ENCODE measurements at regions not wholly inside any gene's neighbourhood (a gene's known extent, or its start where the extent isn't known, plus 50 kb on each side); places are given as distances from the start of the nearest gene placed in this dataset.

DNA sequence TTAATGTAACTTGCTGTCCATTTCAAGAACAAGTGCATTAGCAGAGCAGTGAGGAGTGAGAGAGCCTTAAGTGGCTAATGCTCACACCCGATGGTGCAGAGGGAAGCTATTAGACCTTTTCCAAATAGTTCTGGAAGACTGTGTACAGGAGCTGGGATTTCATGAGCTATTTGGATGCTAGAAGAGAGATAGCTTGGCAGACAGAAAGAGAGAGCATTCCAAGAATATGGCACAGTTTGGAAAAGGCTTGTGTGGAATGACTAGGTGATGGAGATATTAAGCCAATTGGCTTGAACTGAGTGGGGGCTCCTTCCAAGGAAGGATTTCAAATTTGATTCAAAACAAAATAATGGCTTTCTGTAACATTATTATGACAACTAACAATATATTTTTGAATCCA lies 1097.2 kb upstream of the TENM3 start:
- H3K4me3 ChIP-seq (replicated peaks; ENCODE audit: low read depth, low read length) = no peak overlapping the region
- TF ChIP-seq, protein P1, sequence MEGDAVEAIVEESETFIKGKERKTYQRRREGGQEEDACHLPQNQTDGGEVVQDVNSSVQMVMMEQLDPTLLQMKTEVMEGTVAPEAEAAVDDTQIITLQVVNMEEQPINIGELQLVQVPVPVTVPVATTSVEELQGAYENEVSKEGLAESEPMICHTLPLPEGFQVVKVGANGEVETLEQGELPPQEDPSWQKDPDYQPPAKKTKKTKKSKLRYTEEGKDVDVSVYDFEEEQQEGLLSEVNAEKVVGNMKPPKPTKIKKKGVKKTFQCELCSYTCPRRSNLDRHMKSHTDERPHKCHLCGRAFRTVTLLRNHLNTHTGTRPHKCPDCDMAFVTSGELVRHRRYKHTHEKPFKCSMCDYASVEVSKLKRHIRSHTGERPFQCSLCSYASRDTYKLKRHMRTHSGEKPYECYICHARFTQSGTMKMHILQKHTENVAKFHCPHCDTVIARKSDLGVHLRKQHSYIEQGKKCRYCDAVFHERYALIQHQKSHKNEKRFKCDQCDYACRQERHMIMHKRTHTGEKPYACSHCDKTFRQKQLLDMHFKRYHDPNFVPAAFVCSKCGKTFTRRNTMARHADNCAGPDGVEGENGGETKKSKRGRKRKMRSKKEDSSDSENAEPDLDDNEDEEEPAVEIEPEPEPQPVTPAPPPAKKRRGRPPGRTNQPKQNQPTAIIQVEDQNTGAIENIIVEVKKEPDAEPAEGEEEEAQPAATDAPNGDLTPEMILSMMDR (IDR thresholded peaks at IDR 0.05; ENCODE audit: low read depth, low read length, missing control alignments) = no peak
- no peak for DNase-seq (ENCODE audit: extremely low read depth, low read depth)

DNA sequence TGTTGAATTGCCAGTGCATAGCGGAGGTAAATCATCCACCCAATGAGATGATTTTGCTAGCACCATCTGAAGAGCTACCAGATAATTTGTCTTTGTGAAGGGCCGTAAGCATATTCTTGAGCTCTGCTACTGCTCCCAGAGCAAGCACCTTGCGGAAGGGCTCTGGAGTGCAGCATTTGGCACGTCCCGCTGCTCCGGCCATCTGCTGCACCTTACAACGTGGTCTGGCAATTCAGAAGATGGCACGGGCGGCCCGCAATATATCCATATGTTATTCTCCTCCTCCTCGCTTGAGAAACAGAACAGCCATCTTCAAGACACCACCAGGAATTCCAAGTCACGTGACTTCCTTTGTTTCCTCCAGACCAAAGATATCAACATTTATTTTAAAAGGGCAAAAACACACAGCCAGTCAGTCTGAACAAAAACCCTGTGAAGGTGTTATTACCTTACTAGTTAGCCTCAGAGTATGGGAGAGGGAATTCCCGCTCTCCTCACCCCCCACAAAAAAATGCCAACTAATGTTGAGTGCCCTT lies 1095.7 kb upstream of the TENM3 start:
- no peak overlapping the region for H3K4me3 ChIP-seq (replicated peaks; ENCODE audit: low read depth, low read length)
- no peak for DNase-seq (ENCODE audit: extremely low read depth, low read depth)
- TF ChIP-seq, protein P1 (IDR thresholded peaks at IDR 0.05; ENCODE audit: low read depth, low read length, missing control alignments) = no peak

DNA sequence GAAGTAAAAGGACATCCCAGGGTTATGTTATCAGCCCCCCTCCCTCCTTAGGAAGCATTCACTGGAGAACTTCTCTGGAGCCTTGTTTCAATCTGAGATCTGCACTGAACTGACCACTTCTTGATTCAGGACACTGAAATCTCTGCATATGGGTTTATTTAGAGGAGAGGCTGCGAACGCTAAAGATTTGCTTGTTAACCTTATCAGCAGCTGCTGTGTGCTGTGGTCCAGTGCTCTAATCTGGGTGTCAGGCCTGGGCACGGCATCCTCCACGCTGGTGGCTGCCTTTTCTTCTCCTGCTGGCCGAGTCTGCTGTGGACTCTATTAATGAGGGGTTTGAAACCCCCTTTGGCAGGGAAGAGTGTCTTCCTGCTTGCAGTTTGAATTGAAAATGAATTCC lies 1094.7 kb upstream of the TENM3 start:
- TF ChIP-seq, protein P1 (IDR thresholded peaks at IDR 0.05; ENCODE audit: low read depth, low read length, missing control alignments) = no peak
- H3K4me3 ChIP-seq (replicated peaks; ENCODE audit: low read depth, low read length) = no peak overlapping the region
- DNase-seq (ENCODE audit: extremely low read depth, low read depth) = no peak

DNA sequence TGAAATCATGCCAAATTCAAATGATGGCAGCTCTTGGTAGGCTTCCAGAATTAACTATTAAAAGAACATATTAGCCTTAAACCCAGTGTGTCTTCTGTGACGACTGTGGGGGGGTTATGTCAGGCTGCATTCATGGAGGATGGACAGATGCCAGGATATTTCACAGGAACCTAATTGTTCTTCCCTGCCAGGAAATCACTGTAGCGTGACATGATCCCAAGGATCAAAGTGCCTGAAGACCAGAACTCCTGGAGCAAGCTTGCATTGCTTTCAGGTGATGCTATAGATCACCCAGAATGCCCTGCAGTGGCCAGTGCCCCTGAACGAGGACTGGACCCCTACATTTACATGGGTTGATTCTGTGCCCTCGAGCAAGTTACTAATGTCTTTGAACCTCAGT lies 1093.0 kb upstream of the TENM3 start:
- no peak for DNase-seq (ENCODE audit: extremely low read depth, low read depth)

DNA sequence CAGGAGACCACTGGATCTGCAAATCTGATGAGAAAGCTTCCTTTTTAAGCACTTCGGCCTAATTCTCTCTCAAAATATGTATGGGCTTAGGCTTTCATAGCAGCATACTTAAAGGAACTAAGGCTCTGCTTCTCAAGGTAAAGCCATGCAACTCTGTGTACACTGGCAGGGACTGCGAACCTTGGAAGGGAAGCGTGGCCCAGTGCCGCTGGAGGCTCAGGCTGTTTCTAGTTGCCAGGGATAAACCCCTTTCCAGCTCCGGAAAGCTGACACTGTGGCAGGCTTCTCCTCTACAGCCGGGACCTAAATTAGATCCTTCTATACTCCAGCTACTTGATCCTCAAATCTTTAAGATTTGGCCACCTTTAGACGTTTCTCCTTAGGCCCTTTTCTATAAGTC lies 1091.3 kb upstream of the TENM3 start:
- TF ChIP-seq, protein P1 (IDR thresholded peaks at IDR 0.05; ENCODE audit: low read depth, low read length, missing control alignments) = no peak
- no peak overlapping the region for H3K4me3 ChIP-seq (replicated peaks; ENCODE audit: low read depth, low read length)

More for the DNA sequence above, 1093.0 kb upstream of the TENM3 start:
- TF ChIP-seq, protein P1 (IDR thresholded peaks at IDR 0.05; ENCODE audit: low read depth, low read length, missing control alignments) = no peak
- no peak overlapping the region for H3K4me3 ChIP-seq (replicated peaks; ENCODE audit: low read depth, low read length)

DNA sequence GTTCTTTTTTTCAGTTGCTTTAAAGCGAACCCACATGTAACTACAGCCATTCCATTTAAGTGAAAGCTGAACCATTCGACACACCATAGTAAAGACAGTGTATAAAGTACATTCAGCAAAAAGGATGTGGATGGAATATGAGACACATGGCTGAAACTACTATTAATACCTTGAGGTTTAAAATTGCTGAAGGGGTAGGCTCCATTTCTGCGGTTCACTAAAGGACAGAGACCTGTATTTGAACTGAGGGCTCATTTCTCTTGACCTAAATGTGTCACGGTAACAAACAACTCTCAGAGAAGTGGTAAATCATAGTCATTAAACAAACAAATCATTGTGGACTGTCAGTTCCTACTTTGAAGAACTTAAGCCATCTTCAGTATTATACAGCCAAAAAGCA lies 1085.6 kb upstream of the TENM3 start:
- H3K4me3 ChIP-seq (replicated peaks; ENCODE audit: low read depth, low read length) = no peak overlapping the region
- no peak for DNase-seq (ENCODE audit: extremely low read depth, low read depth)
- TF ChIP-seq, protein P1 (IDR thresholded peaks at IDR 0.05; ENCODE audit: low read depth, low read length, missing control alignments) = no peak

More for the DNA sequence above, 1091.3 kb upstream of the TENM3 start:
- DNase-seq (ENCODE audit: extremely low read depth, low read depth) = no peak

DNA sequence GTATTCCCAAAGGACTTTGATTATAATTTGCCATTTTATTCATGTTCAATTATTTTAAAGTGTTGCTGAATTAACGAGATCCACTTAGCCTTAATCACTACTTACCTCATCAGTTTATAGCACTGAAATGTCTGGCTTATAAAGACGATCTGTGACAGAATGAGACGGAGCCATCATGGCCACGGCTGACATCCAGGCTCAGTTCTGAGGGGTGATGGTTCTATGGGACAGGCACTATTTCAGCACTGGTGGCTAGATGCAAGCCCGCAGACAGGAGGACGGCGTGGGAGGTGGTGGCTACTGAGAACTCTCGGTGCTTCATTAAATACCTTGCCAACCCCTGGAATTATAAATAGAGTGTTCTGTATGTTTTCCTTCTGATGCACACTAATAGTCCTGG lies 1084.2 kb upstream of the TENM3 start:
- no peak overlapping the region for H3K4me3 ChIP-seq (replicated peaks; ENCODE audit: low read depth, low read length)
- DNase-seq (ENCODE audit: extremely low read depth, low read depth) = no peak

More for the DNA sequence above, 1084.2 kb upstream of the TENM3 start:
- TF ChIP-seq, protein P1 (IDR thresholded peaks at IDR 0.05; ENCODE audit: low read depth, low read length, missing control alignments) = no peak

Measured in HFF-Myc (cell line).